SK-N-SH treated with all-trans-retinoic acid at 6 μM for 48 hours (cell line): ENCODE measurements at regions not wholly inside any gene's neighbourhood (a gene's known extent, or its start where the extent isn't known, plus 50 kb on each side); places are given as distances from the start of the nearest gene placed in this dataset.

ENCODE experiments used
- ATAC-seq: fragments of 200-7000 bp; cut with Tn5 transposase; 3 replicates; pipeline ENCODE4 v1.9.1; 2020; ENCODE audit warnings: mild to moderate bottlenecking, moderate library complexity
- ARNTL ChIP-seq: fragments of 450-650 bp; formaldehyde crosslinking; IDR thresholded peaks from 2 replicates; pipeline ENCODE4 v1.5.0; 2020; ENCODE audit warnings: low read depth, mild to moderate bottlenecking, moderate library complexity, borderline replicate concordance
- BACH2 ChIP-seq: fragments of 250-450 bp; sonication (Bioruptor Pico); IDR thresholded peaks from 2 replicates; pipeline ENCODE4 v1.9.0; 2021; ENCODE audit warnings: mild to moderate bottlenecking, borderline replicate concordance
- CREB5 ChIP-seq: fragments of 250-450 bp; sonication (Bioruptor Pico); IDR thresholded peaks from 2 replicates; pipeline ENCODE4 v1.5.1; 2020; ENCODE audit warnings: low read depth, mild to moderate bottlenecking, moderate library complexity
- ESRRG ChIP-seq: fragments of 250-450 bp; sonication (Bioruptor Pico); IDR thresholded peaks from 2 replicates; pipeline ENCODE4 v1.6.1; 2021; ENCODE audit warnings: mild to moderate bottlenecking
- GLIS3 ChIP-seq: fragments of 250-450 bp; sonication (Bioruptor Pico); IDR thresholded peaks from 2 replicates; pipeline ENCODE4 v1.5.0; 2020; ENCODE audit warnings: mild to moderate bottlenecking, moderate library complexity
- ISL1 ChIP-seq: fragments of 250-450 bp; sonication (Bioruptor Pico); IDR thresholded peaks from 2 replicates; pipeline ENCODE4 v2.1.2; 2022; ENCODE audit warnings: mild to moderate bottlenecking, moderate library complexity
- OSR1 ChIP-seq: fragments of 250-450 bp; sonication (Bioruptor Pico); IDR thresholded peaks from 2 replicates; pipeline ENCODE4 v1.8.0; 2022; ENCODE audit warnings: moderate library complexity, mild to moderate bottlenecking, inconsistent platforms
- PATZ1 ChIP-seq: fragments of 250-450 bp; sonication (Bioruptor Pico); IDR thresholded peaks from 2 replicates; pipeline ENCODE4 v1.8.0; 2020; ENCODE audit warnings: mild to moderate bottlenecking, moderate library complexity, borderline replicate concordance
- POU6F1 ChIP-seq: fragments of 250-450 bp; sonication (Bioruptor Pico); IDR thresholded peaks from 2 replicates; pipeline ENCODE4 v1.8.0; 2021; ENCODE audit warnings: low read depth, mild to moderate bottlenecking, moderate library complexity, borderline replicate concordance
- PPARA ChIP-seq: fragments of 250-450 bp; sonication (Bioruptor Pico); IDR thresholded peaks from 2 replicates; pipeline ENCODE4 v1.5.0; 2020; ENCODE audit warnings: mild to moderate bottlenecking, borderline replicate concordance
- RARB ChIP-seq: fragments of 250-450 bp; sonication (Bioruptor Pico); IDR thresholded peaks from 2 replicates; pipeline ENCODE4 v1.8.0; 2021; ENCODE audit warnings: mild to moderate bottlenecking, moderate library complexity
- TOX ChIP-seq: fragments of 250-450 bp; sonication (Bioruptor Pico); IDR thresholded peaks from 2 replicates; pipeline ENCODE4 v1.8.0; 2021; ENCODE audit warnings: mild to moderate bottlenecking, moderate library complexity, borderline replicate concordance
- TSHZ2 ChIP-seq: fragments of 250-450 bp; sonication (Bioruptor Pico); IDR thresholded peaks from 2 replicates; pipeline ENCODE4 v1.5.0; 2020; ENCODE audit warnings: mild to moderate bottlenecking, moderate library complexity
- ZFP3 ChIP-seq: fragments of 250-450 bp; sonication (Bioruptor Pico); IDR thresholded peaks from 2 replicates; pipeline ENCODE4 v1.5.0; 2020; ENCODE audit warnings: mild to moderate bottlenecking, moderate library complexity
- ZFP30 ChIP-seq: fragments of 450-650 bp; formaldehyde crosslinking; IDR thresholded peaks from 2 replicates; pipeline ENCODE4 v1.5.0; 2022; ENCODE audit warnings: mild to moderate bottlenecking, moderate library complexity
- ZNF565 ChIP-seq: fragments of 450-650 bp; formaldehyde crosslinking; conservative IDR thresholded peaks from 2 replicates; pipeline ENCODE4 v1.5.0; 2020; ENCODE audit warnings: low read depth, mild to moderate bottlenecking, moderate library complexity
- ZNF70 ChIP-seq: fragments of 450-650 bp; formaldehyde crosslinking; IDR thresholded peaks from 2 replicates; pipeline ENCODE4 v1.5.0; 2020; ENCODE audit warnings: mild to moderate bottlenecking, moderate library complexity
- ZNF8 ChIP-seq: fragments of 450-650 bp; formaldehyde crosslinking; IDR thresholded peaks from 2 replicates; pipeline ENCODE4 v1.5.0; 2020; ENCODE audit warnings: mild to moderate bottlenecking, moderate library complexity

GRCh38 chr4:83890816-83891215 is 354.9 kb downstream of the GPAT3 start (continued):
- TF ChIP-seq ZNF565 (no peak), BACH2 (CRISPR knock-in tag) (no peak), ARNTL (CRISPR knock-in tag) (no peak), ZNF8 (CRISPR knock-in tag) (no peak), TSHZ2 (CRISPR knock-in tag) (no peak)

- TF ChIP-seq BACH2 (CRISPR knock-in tag): no peak
- TF ChIP-seq PATZ1 (CRISPR knock-in tag): no peak
- ATAC-seq: no peak
Observed at GRCh38 chr4:83890231-83890630, 354.3 kb downstream of the GPAT3 start.

GRCh38 chr4:83889802-83890201 is 353.9 kb downstream of the GPAT3 start:
- TF ChIP-seq BACH2 (CRISPR knock-in tag) (no peak), ZNF565 (no peak), ZNF8 (CRISPR knock-in tag) (no peak), ZFP3 (CRISPR knock-in tag) (no peak), ESRRG (CRISPR knock-in tag) (no peak), TOX (CRISPR knock-in tag) (no peak), PPARA (no peak), RARB (CRISPR knock-in tag) (no peak), ZFP30 (CRISPR knock-in tag) (no peak), OSR1 (CRISPR knock-in tag) (no peak), ZNF70 (CRISPR knock-in tag) (no peak), ISL1 (CRISPR knock-in tag) (no peak), GLIS3 (CRISPR knock-in tag) (no peak), POU6F1 (CRISPR knock-in tag) (no peak), CREB5 (CRISPR knock-in tag) (no peak), TSHZ2 (CRISPR knock-in tag) (no peak)
- no peak for ATAC-seq
